Natural killer cell (primary cell): ENCODE measurements at regions not wholly inside any gene's neighbourhood (a gene's known extent, or its start where the extent isn't known, plus 50 kb on each side); places are given as distances from the start of the nearest gene placed in this dataset.

Experiments used
- ATAC-seq, 3 donors: fragments of 150-1000 bp in 2 of 3; fragments of 200-7000 bp in 1 of 3; cut with Tn5 transposase; 1 replicate in 1 of 3; 2 replicates in 2 of 3; pipeline ENCODE4 v1.10.0; 2021; ENCODE audit warnings: mild to moderate bottlenecking in 2 of 3, moderate library complexity in 2 of 3
- DNase-seq, 2 donors: peaks; one replicate each; pipeline versions ENCODE4 v3.0.0 to v3.0.0-alpha.2; 2013 to 2021; ENCODE audit warnings: mixed read lengths in 1 of 2
- H3K27ac ChIP-seq: one replicate; pipeline ENCODE4 v1.5.1; 2013; ENCODE audit warnings: mild to moderate bottlenecking, low read length
- H3K27me3 ChIP-seq: one replicate; pipeline ENCODE4 v1.6.1; 2013; ENCODE audit warnings: low read length; ENCODE audit not compliant: control insufficient read depth, insufficient read depth
- H3K36me3 ChIP-seq: one replicate; pipeline ENCODE4 v1.6.1; 2013; ENCODE audit warnings: low read length; ENCODE audit not compliant: control insufficient read depth, insufficient read depth
- H3K4me1 ChIP-seq: one replicate; pipeline ENCODE4 v1.6.1; 2013; ENCODE audit warnings: low read length; ENCODE audit not compliant: control insufficient read depth, insufficient read depth
- H3K4me3 ChIP-seq: one replicate; pipeline ENCODE4 v1.5.1; 2013; ENCODE audit warnings: low read length
- H3K9me3 ChIP-seq: one replicate; pipeline ENCODE4 v1.6.1; 2013; ENCODE audit warnings: low read length; ENCODE audit not compliant: control insufficient read depth, insufficient read depth
- H3K27ac Mint-ChIP-seq, 2 donors: one replicate each; pipeline ENCODE4 v1.8.0; 2022; ENCODE audit warnings: mild to moderate bottlenecking in 2 of 2, mixed read lengths in 2 of 2, moderate library complexity in 1 of 2
- H3K27me3 Mint-ChIP-seq, 2 donors: one replicate each; pipeline ENCODE4 v1.8.0; 2022; ENCODE audit warnings: low read depth in 2 of 2, mixed read lengths in 2 of 2
- H3K36me3 Mint-ChIP-seq: one replicate; pipeline ENCODE4 v1.8.0; 2022; ENCODE audit warnings: mixed read lengths
- H3K4me1 Mint-ChIP-seq, 2 donors: one replicate each; pipeline ENCODE4 v1.8.0; 2022; ENCODE audit warnings: mixed read lengths in 2 of 2
- H3K4me3 Mint-ChIP-seq: one replicate; pipeline ENCODE4 v1.8.0; 2022; ENCODE audit warnings: mild to moderate bottlenecking, moderate library complexity, mixed read lengths
- H3K9me3 Mint-ChIP-seq, 2 donors: one replicate each; pipeline ENCODE4 v1.8.0; 2022; ENCODE audit warnings: mixed read lengths in 2 of 2
- WGBS: methylation state at CpG from one replicate; pipeline ENCODE4 v1.1.7; 2013; ENCODE audit warnings: missing lambda C conversion rate; ENCODE audit not compliant: insufficient coverage; 5-methylcytosine and 5-hydroxymethylcytosine counted together
- intact Hi-C: fragments of 100-400 bp; cut with micrococcal nuclease; formaldehyde crosslinking; loops from one replicate; pipeline ENCODE4 v1.14.2; 2022
- TF ChIP-seq, protein P1 (sequence below): fragments of 200-600 bp; IDR thresholded peaks from one replicate; pipeline ENCODE4 v1.8.0; 2022; ENCODE audit warnings: antibody characterized with exemption

DNA sequence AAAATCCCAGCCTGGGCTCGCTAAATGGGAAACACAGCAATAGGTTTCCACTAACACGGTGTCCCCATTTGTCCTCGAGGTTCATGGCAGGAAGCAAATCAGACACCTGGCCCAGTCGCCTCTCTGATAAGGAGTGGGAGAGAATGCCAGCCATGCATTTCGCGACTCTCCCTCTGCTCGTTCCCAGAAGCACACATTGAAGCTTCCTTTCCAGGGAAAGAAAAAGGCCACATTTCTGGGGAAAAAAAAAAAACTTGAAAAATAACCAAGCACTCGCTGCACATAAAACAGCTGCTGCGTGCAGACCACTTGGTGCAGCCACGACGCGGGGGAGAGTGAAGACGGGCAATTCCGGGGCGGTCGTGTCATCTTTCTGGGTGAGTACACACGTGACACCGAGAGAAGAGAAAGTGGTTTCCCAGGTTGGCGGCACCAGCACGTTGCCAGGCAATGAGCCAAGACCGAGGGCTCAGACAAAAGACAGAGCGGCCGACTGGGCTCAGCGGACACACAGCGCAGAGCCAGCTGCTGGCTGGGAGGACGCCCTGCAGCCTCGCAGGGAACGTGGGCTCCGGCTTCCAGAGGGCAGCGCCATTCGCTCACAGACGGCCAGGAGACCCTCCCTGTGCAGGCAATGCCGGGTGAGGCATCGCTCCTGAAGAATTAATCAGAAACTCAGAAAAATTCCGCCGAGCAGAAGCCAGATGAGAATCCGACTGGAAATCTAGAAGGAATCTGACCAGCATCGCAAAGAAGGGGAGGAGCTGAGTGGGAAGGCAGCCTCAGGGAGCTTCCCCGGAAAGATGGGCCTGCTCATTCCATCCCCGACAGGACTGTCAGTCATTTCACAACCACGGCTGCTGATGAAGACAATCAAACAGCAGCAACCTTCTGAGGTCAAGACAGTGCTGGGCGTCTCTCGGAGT lies 83.2 kb upstream of the IRS2 start:
- no peak overlapping the region for H3K27ac ChIP-seq
- Mint-ChIP-seq H3K4me3 (peak overlapping the region; percentile 75), H3K36me3 (no peaks in the 10 kb centered on the region), H3K4me1 (peaks cover 5 to 6% of the 10 kb centered on the region in 2 donors), H3K27me3 (peaks cover 13 to 28% of the 10 kb centered on the region in 2 donors), H3K9me3 (peaks cover 0 to 2% of the 10 kb centered on the region in 2 donors), H3K27ac (no peak overlapping the region)
- no peaks in the 10 kb centered on the region for H3K27me3 ChIP-seq
- no peaks in the 10 kb centered on the region for H3K9me3 ChIP-seq
- no peaks in the 10 kb centered on the region for H3K36me3 ChIP-seq
- TF ChIP-seq, protein P1, sequence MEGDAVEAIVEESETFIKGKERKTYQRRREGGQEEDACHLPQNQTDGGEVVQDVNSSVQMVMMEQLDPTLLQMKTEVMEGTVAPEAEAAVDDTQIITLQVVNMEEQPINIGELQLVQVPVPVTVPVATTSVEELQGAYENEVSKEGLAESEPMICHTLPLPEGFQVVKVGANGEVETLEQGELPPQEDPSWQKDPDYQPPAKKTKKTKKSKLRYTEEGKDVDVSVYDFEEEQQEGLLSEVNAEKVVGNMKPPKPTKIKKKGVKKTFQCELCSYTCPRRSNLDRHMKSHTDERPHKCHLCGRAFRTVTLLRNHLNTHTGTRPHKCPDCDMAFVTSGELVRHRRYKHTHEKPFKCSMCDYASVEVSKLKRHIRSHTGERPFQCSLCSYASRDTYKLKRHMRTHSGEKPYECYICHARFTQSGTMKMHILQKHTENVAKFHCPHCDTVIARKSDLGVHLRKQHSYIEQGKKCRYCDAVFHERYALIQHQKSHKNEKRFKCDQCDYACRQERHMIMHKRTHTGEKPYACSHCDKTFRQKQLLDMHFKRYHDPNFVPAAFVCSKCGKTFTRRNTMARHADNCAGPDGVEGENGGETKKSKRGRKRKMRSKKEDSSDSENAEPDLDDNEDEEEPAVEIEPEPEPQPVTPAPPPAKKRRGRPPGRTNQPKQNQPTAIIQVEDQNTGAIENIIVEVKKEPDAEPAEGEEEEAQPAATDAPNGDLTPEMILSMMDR: no peak
- ATAC-seq: peak in 2 of 3 donors; percentile 73 to 89
- H3K4me3 ChIP-seq: no peak overlapping the region
- WGBS: 53% methylated on average over 43 of the region's 43 CpGs
- DNase-seq: peak in 1 of 2 donors; percentile 13
- H3K4me1 ChIP-seq: peaks cover 9% of the 10 kb centered on the region
- intact Hi-C loops: no loop called here

- TF ChIP-seq, protein P1: no peak
- H3K9me3 Mint-ChIP-seq: peaks cover 0 to 2% of the 10 kb centered on the region in 2 donors
- WGBS: 82% methylated on average over 3 of the region's 3 CpGs
These were observed 82.4 kb upstream of the IRS2 start for GRCh38 chr13:109868578-109869311.

GRCh38 chr13:109867766-109868165 lies 81.4 kb upstream of the IRS2 start:
- Histone ChIP-seq H3K9me3 (no peaks in the 10 kb centered on the region), H3K27me3 (no peaks in the 10 kb centered on the region), H3K36me3 (no peaks in the 10 kb centered on the region), H3K4me3 (no peak overlapping the region), H3K4me1 (peaks cover 9% of the 10 kb centered on the region), H3K27ac (no peak overlapping the region)
- Mint-ChIP-seq H3K36me3 (no peaks in the 10 kb centered on the region), H3K27me3 (peaks cover 19 to 21% of the 10 kb centered on the region in 2 donors), H3K4me1 (peaks cover 5 to 6% of the 10 kb centered on the region in 2 donors), H3K9me3 (peaks cover 0 to 2% of the 10 kb centered on the region in 2 donors), H3K4me3 (no peak overlapping the region), H3K27ac (no peak overlapping the region)
- 90% methylated on average over 2 of the region's 2 CpGs for WGBS
- no peak for ATAC-seq
- DNase-seq: no peak
- TF ChIP-seq, protein P1: no peak
- intact Hi-C loops: no loop called here

More at GRCh38 chr13:109868578-109869311, 82.4 kb upstream of the IRS2 start:
- no peak for DNase-seq
- intact Hi-C loops: no loop called here
- no peaks in the 10 kb centered on the region for H3K36me3 Mint-ChIP-seq
- Histone ChIP-seq H3K4me3 (no peak overlapping the region), H3K36me3 (no peaks in the 10 kb centered on the region), H3K4me1 (peaks cover 9% of the 10 kb centered on the region), H3K27ac (no peak overlapping the region), H3K9me3 (no peaks in the 10 kb centered on the region), H3K27me3 (no peaks in the 10 kb centered on the region)
- no peak for ATAC-seq
- peaks cover 16 to 20% of the 10 kb centered on the region in 2 donors for H3K27me3 Mint-ChIP-seq
- H3K4me3 Mint-ChIP-seq: peak overlapping the region; percentile 75
- no peak overlapping the region for H3K27ac Mint-ChIP-seq
- peaks cover 5 to 6% of the 10 kb centered on the region in 2 donors for H3K4me1 Mint-ChIP-seq
